RKO (cell line): ENCODE measurements at regions not wholly inside any gene's neighbourhood (a gene's known extent, or its start where the extent isn't known, plus 50 kb on each side); places are given as distances from the start of the nearest gene placed in this dataset.

Experiments used
- DNase-seq: peaks from one replicate; pipeline ENCODE4 v3.0.0-alpha.2; 2016; ENCODE audit warnings: low spot score

- DNase-seq = no peak
These were observed 52.1 kb upstream of the FREM1 start for GRCh38 chr9:14962193-14962882.

- no peak for DNase-seq
These were observed 51.3 kb upstream of the FREM1 start for GRCh38 chr9:14961372-14962068.

GRCh38 chr9:14960881-14961280, 50.7 kb upstream of the FREM1 start:
- no peak for DNase-seq
